ENCODE measurements at regions not wholly inside any gene's neighbourhood (a gene's known extent, or its start where the extent isn't known, plus 50 kb on each side); places are given as distances from the start of the nearest gene placed in this dataset.

DNA sequence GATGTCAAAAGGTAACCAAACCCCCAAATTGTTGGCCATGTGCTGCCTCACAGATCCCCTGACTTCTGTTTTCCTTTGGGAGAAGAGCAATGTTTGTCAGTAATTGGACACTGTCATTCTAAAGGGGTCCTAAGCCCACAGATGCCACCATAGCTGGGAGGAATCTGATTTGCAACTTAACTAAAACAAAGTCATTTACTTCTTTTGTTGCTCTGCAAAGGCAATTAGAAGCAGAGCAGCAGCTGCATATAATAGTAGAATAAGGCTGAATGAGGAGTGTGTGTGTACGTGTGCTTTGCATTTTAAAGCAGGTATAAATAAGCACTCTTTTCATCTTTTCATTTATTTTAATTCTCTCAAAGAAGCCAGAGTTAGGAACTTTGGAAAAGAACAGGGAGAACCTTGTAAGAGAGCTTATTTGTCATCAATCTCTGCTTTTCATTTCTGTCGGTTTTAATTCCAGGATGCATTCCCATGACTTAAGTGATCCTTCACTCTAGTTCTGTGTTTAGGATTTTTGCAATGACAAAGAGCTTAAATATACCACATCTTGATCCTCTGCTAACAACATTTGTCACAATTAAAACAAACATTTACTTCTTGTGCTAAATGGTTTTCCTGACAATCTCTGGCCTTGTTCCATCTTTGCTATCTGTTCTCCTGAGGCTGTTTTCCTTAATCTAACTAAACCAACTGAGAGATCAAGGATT lies 530.2 kb upstream of the CBLB start:
- WGBS, result 35% methylated on average over 2 of the region's 2 CpGs
- TF ChIP-seq EP300 (IDR thresholded peaks at IDR 0.05), result no peak
- TF ChIP-seq, protein P1, sequence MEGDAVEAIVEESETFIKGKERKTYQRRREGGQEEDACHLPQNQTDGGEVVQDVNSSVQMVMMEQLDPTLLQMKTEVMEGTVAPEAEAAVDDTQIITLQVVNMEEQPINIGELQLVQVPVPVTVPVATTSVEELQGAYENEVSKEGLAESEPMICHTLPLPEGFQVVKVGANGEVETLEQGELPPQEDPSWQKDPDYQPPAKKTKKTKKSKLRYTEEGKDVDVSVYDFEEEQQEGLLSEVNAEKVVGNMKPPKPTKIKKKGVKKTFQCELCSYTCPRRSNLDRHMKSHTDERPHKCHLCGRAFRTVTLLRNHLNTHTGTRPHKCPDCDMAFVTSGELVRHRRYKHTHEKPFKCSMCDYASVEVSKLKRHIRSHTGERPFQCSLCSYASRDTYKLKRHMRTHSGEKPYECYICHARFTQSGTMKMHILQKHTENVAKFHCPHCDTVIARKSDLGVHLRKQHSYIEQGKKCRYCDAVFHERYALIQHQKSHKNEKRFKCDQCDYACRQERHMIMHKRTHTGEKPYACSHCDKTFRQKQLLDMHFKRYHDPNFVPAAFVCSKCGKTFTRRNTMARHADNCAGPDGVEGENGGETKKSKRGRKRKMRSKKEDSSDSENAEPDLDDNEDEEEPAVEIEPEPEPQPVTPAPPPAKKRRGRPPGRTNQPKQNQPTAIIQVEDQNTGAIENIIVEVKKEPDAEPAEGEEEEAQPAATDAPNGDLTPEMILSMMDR (IDR thresholded peaks at IDR 0.05), result no peak
- TF ChIP-seq POLR2AphosphoS5 (IDR thresholded peaks at IDR 0.05), result no peak
- no peak for TF ChIP-seq POLR2A (IDR thresholded peaks at IDR 0.05; ENCODE audit: low read depth)
- intact Hi-C loops (cut with DNase I), result no loop called here

DNA sequence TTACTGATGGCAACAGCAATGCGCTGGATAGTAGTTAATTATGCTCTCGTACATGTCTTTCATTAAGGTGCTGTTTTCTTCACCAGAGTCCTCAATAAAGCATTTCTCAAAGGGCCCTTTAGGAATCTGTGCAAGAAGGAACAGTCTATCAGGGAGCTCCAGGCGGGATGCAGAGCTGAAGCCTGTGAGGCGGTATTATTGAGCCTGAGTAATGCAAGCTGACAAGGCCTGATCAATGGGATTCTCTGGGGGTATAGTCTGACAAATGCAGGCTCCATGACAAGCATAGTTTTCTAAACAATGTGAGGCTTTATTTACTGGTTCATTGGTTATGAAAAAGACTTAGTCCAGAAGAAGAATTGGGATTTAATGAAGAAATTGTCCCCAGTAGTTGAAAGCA lies 530.9 kb upstream of the CBLB start:
- no peaks in the 10 kb centered on the region for H3K27me3 ChIP-seq
- no peak overlapping the region for H3K27ac ChIP-seq (replicated peaks in 1 of 4)
- no peaks in the 10 kb centered on the region for H3K9me3 ChIP-seq
- WGBS, result 56% methylated on average over 4 of the region's 4 CpGs
- no peak overlapping the region for H3K4me3 ChIP-seq
- intact Hi-C loops (cut with DNase I), result no loop called here
- no peaks in the 10 kb centered on the region for H3K36me3 ChIP-seq
- TF ChIP-seq POLR2A (IDR thresholded peaks at IDR 0.05; ENCODE audit: low read depth) (no peak), POLR2AphosphoS5 (IDR thresholded peaks at IDR 0.05) (no peak), EP300 (IDR thresholded peaks at IDR 0.05) (no peak)
- TF ChIP-seq, protein P1 (IDR thresholded peaks at IDR 0.05), result no peak
- DNase-seq (ENCODE audit: extremely low spot score), result no peak
- peaks cover 0 to 36% (median 13%) of the 10 kb centered on the region in 4 donors for H3K4me1 ChIP-seq

More for the DNA sequence above, 530.2 kb upstream of the CBLB start:
- no peak overlapping the region for H3K4me3 ChIP-seq
- H3K9me3 ChIP-seq, result no peaks in the 10 kb centered on the region
- no peaks in the 10 kb centered on the region for H3K27me3 ChIP-seq
- H3K27ac ChIP-seq (replicated peaks in 1 of 4), result no peak overlapping the region
- no peak for DNase-seq (ENCODE audit: extremely low spot score)
- no peaks in the 10 kb centered on the region for H3K36me3 ChIP-seq
- peaks cover 0 to 36% (median 13%) of the 10 kb centered on the region in 4 donors for H3K4me1 ChIP-seq

GRCh38 chr3:106401666-106402490 lies 533.1 kb upstream of the CBLB start:
- TF ChIP-seq, protein P1 (IDR thresholded peaks at IDR 0.05), result no peak
- TF ChIP-seq EP300 (IDR thresholded peaks at IDR 0.05), result no peak
- TF ChIP-seq POLR2AphosphoS5 (IDR thresholded peaks at IDR 0.05), result no peak
- TF ChIP-seq POLR2A (IDR thresholded peaks at IDR 0.05; ENCODE audit: low read depth), result no peak
- intact Hi-C loops (cut with DNase I), result no loop called here
- 91% methylated on average over 3 of the region's 3 CpGs for WGBS
- Histone ChIP-seq H3K27me3 (no peaks in the 10 kb centered on the region), H3K36me3 (no peaks in the 10 kb centered on the region), H3K4me1 (peaks cover 0 to 36% (median 13%) of the 10 kb centered on the region in 4 donors), H3K4me3 (no peak overlapping the region), H3K9me3 (no peaks in the 10 kb centered on the region), H3K27ac (replicated peaks in 1 of 4) (no peak overlapping the region)
- DNase-seq (ENCODE audit: extremely low spot score), result no peak

GRCh38 chr3:106403371-106404145 lies 534.7 kb upstream of the CBLB start:
- peaks cover 0 to 37% (median 17%) of the 10 kb centered on the region in 4 donors for H3K4me1 ChIP-seq
- H3K36me3 ChIP-seq, result no peaks in the 10 kb centered on the region
- no peak for TF ChIP-seq POLR2A (IDR thresholded peaks at IDR 0.05; ENCODE audit: low read depth)
- TF ChIP-seq, protein P1 (IDR thresholded peaks at IDR 0.05), result no peak
- no peak overlapping the region for H3K4me3 ChIP-seq
- no peaks in the 10 kb centered on the region for H3K9me3 ChIP-seq
- intact Hi-C loops (cut with DNase I), result no loop called here
- no peak for DNase-seq (ENCODE audit: extremely low spot score)
- H3K27me3 ChIP-seq, result no peaks in the 10 kb centered on the region
- H3K27ac ChIP-seq (replicated peaks in 1 of 4), result no peak overlapping the region
- WGBS, result 96% methylated on average over 7 of the region's 7 CpGs

Measured in esophagus muscularis mucosa (tissue), 4 donors.